ENCODE measurements at regions not wholly inside any gene's neighbourhood (a gene's known extent, or its start where the extent isn't known, plus 50 kb on each side); places are given as distances from the start of the nearest gene placed in this dataset.

DNA sequence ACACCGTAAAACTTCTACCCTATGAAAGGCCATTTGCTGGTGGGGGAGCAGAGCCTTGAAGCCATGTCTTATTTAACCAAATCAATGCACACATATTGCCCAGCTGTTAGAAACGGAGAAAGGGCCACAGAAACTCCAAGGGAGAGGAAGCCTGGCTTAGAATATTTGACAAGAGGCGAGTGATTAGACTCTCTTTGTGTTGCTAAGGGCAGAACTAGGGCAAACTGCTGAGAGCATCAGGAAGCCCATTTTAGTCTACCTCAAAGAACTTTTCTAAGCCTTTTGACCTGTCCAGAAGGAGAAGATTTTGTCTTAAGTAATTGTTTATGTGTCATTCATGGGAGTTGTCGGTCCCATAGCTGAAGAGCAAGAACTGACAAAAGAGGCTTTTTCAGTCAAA lies 54.4 kb upstream of the CELF4 start:
- DNase-seq: no peak

DNA sequence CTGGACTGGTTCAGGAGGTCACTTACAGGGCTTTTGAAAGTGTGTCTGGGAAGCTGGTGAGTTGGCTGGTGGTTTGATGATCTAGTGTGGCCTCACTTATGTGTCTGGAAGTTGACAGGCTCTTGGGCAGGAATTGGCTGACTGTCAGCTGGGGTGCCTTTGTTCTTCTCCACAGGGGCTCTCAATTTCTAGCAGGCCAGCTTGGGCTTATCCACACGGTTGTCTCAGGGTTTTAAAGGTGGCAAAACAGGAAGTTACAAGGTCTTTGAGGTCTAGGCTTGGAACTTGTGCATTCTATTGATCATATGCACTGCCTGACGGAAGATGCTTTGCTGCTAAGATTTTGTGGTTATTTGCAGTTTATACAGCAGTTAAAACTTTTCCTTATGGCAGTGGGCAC lies 52.0 kb upstream of the CELF4 start:
- no peak for DNase-seq

Measured in hematopoietic multipotent progenitor cell treated with erythropoietin and hydrocortisone succinate and interleukin-3 and kit ligand, for 6 days (in vitro differentiated cells).